ENCODE measurements at regions not wholly inside any gene's neighbourhood (a gene's known extent, or its start where the extent isn't known, plus 50 kb on each side); places are given as distances from the start of the nearest gene placed in this dataset.

DNA sequence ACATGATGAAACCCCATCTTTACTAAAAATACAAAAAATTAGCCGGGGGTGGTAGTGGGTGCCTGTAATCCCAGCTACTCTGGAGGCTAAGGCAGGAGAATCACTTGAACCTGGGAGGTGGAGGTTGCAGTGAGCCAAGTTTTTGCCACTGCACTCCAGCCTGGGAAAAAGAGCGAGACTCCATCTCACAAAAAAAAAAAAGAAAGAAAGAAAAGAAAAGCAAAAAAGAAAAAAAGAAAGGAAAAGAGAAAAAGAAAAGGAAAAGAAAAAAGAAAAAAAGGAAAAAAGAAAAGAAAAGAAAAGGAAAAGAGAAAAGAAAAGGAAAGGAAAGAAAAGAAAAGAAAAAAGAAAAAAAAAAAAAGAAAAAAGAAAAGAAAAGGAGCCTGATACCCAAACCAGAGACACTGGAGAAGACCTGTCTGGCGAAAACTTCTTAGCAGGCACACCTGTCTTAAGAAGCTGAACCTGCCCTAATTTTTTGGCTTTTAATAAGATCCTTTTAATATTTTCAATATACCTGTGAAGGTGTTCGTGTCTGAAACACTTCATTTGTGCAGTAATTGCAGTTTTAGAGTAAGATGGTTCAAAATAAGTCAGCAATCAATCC is 164.7 kb upstream of the IRX2 start:
- Histone ChIP-seq H4K20me1 (ENCODE audit: insufficient read depth, low read length) (no peaks in the 10 kb centered on the region), H3K36me3 (replicated peaks in 1 of 2; ENCODE audit: control insufficient read depth in 1 of 2, insufficient read depth in 2 of 2, low read length in 2 of 2) (no peaks in the 10 kb centered on the region), H3K79me2 (ENCODE audit: insufficient read depth, low read length) (no peaks in the 10 kb centered on the region), H3K9me3 (replicated peaks in 1 of 2; ENCODE audit: control insufficient read depth in 1 of 2, insufficient read depth in 1 of 2, low read length in 2 of 2) (peaks cover 26 to 63% of the 10 kb centered on the region in 2 donors), H3K9ac (ENCODE audit: insufficient read depth, low read length, poor library complexity, severe bottlenecking) (no peak overlapping the region), H2AFZ (ENCODE audit: insufficient read depth, low read depth, low read length, poor library complexity, severe bottlenecking) (no peak overlapping the region), H3K4me1 (ENCODE audit: control insufficient read depth in 1 of 2, insufficient read depth in 2 of 2, low read length in 2 of 2) (no peaks in the 10 kb centered on the region), H3K27ac (ENCODE audit: low read depth in 1 of 2, low read length in 2 of 2) (no peak overlapping the region), H3K4me3 (replicated peaks in 1 of 3; ENCODE audit: low read depth in 2 of 3, low read length in 3 of 3) (no peak overlapping the region), H3K27me3 (ENCODE audit: control insufficient read depth in 2 of 2, insufficient read depth in 2 of 2, low read length in 2 of 2) (no peaks in the 10 kb centered on the region), H3K4me2 (replicated peaks; ENCODE audit: extremely low read depth, low read length, poor library complexity, severe bottlenecking) (no peak overlapping the region)
- WGBS (ENCODE audit: insufficient coverage) = no CpG with 5 or more reads among the region's 4 CpGs
- intact Hi-C loops (cut with micrococcal nuclease) = no loop called here
- H3K4me1 Mint-ChIP-seq = no peaks in the 10 kb centered on the region
- peaks cover 15 to 50% (median 30%) of the 10 kb centered on the region in 7 donors for H3K9me3 Mint-ChIP-seq
- no peak overlapping the region for H3K27ac Mint-ChIP-seq
- TF ChIP-seq, protein P1, sequence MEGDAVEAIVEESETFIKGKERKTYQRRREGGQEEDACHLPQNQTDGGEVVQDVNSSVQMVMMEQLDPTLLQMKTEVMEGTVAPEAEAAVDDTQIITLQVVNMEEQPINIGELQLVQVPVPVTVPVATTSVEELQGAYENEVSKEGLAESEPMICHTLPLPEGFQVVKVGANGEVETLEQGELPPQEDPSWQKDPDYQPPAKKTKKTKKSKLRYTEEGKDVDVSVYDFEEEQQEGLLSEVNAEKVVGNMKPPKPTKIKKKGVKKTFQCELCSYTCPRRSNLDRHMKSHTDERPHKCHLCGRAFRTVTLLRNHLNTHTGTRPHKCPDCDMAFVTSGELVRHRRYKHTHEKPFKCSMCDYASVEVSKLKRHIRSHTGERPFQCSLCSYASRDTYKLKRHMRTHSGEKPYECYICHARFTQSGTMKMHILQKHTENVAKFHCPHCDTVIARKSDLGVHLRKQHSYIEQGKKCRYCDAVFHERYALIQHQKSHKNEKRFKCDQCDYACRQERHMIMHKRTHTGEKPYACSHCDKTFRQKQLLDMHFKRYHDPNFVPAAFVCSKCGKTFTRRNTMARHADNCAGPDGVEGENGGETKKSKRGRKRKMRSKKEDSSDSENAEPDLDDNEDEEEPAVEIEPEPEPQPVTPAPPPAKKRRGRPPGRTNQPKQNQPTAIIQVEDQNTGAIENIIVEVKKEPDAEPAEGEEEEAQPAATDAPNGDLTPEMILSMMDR (IDR thresholded peaks at IDR 0.05) = no peak
- H3K4me3 Mint-ChIP-seq = no peak overlapping the region
- H3K27me3 Mint-ChIP-seq (ENCODE audit: low read depth in 3 of 3) = peaks cover 1 to 3% (median 2%) of the 10 kb centered on the region in 3 donors
- no peak for DNase-seq
- H3K36me3 Mint-ChIP-seq = no peaks in the 10 kb centered on the region

DNA sequence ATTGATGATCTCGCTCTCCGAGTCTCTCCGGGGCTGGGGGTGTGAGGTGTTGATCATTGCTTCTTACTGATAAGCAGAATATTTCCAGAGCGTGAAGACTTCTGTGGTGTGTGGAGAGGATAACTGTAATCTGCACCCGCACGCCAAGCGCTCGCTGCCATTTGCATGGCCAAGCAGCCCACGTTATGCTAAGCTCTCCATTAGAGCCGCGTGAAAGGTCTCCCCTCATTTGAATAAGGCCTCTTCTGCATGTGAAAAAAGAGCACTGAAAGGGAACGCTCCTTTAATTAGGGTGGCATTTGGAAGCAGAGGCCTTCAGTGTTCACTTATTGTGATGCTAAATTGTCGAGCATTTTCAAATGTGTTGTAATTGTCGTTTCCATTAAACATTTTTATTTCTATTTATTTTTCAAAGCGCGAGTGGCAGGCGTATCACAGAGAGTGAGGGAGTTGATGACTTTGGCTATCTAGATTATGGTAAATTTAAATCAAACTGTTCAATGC is 163.6 kb upstream of the IRX2 start:
- no peaks in the 10 kb centered on the region for H4K20me1 ChIP-seq (ENCODE audit: insufficient read depth, low read length)
- H3K4me3 ChIP-seq (replicated peaks in 1 of 3; ENCODE audit: low read depth in 2 of 3, low read length in 3 of 3) = no peak overlapping the region
- intact Hi-C loops (cut with micrococcal nuclease) = no loop called here
- Mint-ChIP-seq H3K27me3 (ENCODE audit: low read depth in 3 of 3) (peaks cover 2 to 5% (median 3%) of the 10 kb centered on the region in 3 donors), H3K27ac (no peak overlapping the region), H3K4me1 (no peaks in the 10 kb centered on the region), H3K9me3 (peaks cover 9 to 40% (median 25%) of the 10 kb centered on the region in 7 donors), H3K4me3 (peak overlapping the region in 1 of 2 donors; percentile 5), H3K36me3 (no peaks in the 10 kb centered on the region)
- no peaks in the 10 kb centered on the region for H3K27me3 ChIP-seq (ENCODE audit: control insufficient read depth in 2 of 2, insufficient read depth in 2 of 2, low read length in 2 of 2)
- no peak overlapping the region for H3K9ac ChIP-seq (ENCODE audit: insufficient read depth, low read length, poor library complexity, severe bottlenecking)
- no peaks in the 10 kb centered on the region for H3K79me2 ChIP-seq (ENCODE audit: insufficient read depth, low read length)
- 7% methylated on average over 9 of the region's 17 CpGs for WGBS (ENCODE audit: insufficient coverage)
- no peak overlapping the region for H3K4me2 ChIP-seq (replicated peaks; ENCODE audit: extremely low read depth, low read length, poor library complexity, severe bottlenecking)
- H3K27ac ChIP-seq (ENCODE audit: low read depth in 1 of 2, low read length in 2 of 2) = no peak overlapping the region
- no peaks in the 10 kb centered on the region for H3K4me1 ChIP-seq (ENCODE audit: control insufficient read depth in 1 of 2, insufficient read depth in 2 of 2, low read length in 2 of 2)
- H3K36me3 ChIP-seq (replicated peaks in 1 of 2; ENCODE audit: control insufficient read depth in 1 of 2, insufficient read depth in 2 of 2, low read length in 2 of 2) = no peaks in the 10 kb centered on the region
- H2AFZ ChIP-seq (ENCODE audit: insufficient read depth, low read depth, low read length, poor library complexity, severe bottlenecking) = no peak overlapping the region
- DNase-seq = no peak
- peaks cover 14 to 51% of the 10 kb centered on the region in 2 donors for H3K9me3 ChIP-seq (replicated peaks in 1 of 2; ENCODE audit: control insufficient read depth in 1 of 2, insufficient read depth in 1 of 2, low read length in 2 of 2)
- TF ChIP-seq, protein P1 (IDR thresholded peaks at IDR 0.05) = no peak
